Testis (tissue), 2 donors: ENCODE measurements at regions not wholly inside any gene's neighbourhood (a gene's known extent, or its start where the extent isn't known, plus 50 kb on each side); places are given as distances from the start of the nearest gene placed in this dataset.

Source experiments
- DNase-seq: peaks from one replicate; pipeline ENCODE4 v3.0.0-alpha.2; 2019
- H3K27ac ChIP-seq, 2 donors: fragments of 200-600 bp; sonication (generic); one replicate each; pipeline ENCODE4 v1.5.1; 2019
- H3K27me3 ChIP-seq: fragments of 200-600 bp; sonication (generic); one replicate; pipeline ENCODE4 v1.5.1; 2019
- H3K36me3 ChIP-seq: fragments of 200-600 bp; sonication (generic); one replicate; pipeline ENCODE4 v1.5.1; 2017; ENCODE audit warnings: low read depth; ENCODE audit errors: missing control alignments
- H3K4me1 ChIP-seq: fragments of 200-600 bp; sonication (generic); one replicate; pipeline ENCODE4 v1.5.1; 2019
- H3K4me3 ChIP-seq, 2 donors: fragments of 200-600 bp; sonication (generic); one replicate each; pipeline ENCODE4 v1.5.1; 2017 to 2019
- H3K9me3 ChIP-seq: fragments of 200-600 bp; sonication (generic); one replicate; pipeline ENCODE4 v1.5.1; 2017
- CTCF ChIP-seq, 3 experiments: fragments of 450-650 bp in 2 of 3; fragments of 200-600 bp in 1 of 3; sonication (generic) in 1 of 3; IDR thresholded peaks; one replicate each; pipeline ENCODE4 v1.5.1; 2016 to 2019; ENCODE audit warnings: antibody characterized with exemption in 3 of 3, mild to moderate bottlenecking in 2 of 3, moderate library complexity in 1 of 3
- POLR2A ChIP-seq: fragments of 450-650 bp; IDR thresholded peaks from one replicate; pipeline ENCODE4 v1.6.1; 2017; ENCODE audit warnings: antibody characterized with exemption, mild to moderate bottlenecking, moderate library complexity
- WGBS, 2 donors: methylation state at CpG; one replicate each; pipeline ENCODE4 v1.1.5; 2018; 5-methylcytosine and 5-hydroxymethylcytosine counted together
- intact Hi-C: fragments of 100-400 bp; cut with DNase I; formaldehyde crosslinking; loops from one replicate; pipeline ENCODE4 v1.15.1; 2023; ENCODE audit warnings: low total_unique reads

- Histone ChIP-seq H3K9me3 (no peaks in the 10 kb centered on the region), H3K36me3 (no peaks in the 10 kb centered on the region), H3K4me3 (no peak overlapping the region), H3K4me1 (no peaks in the 10 kb centered on the region), H3K27me3 (no peaks in the 10 kb centered on the region), H3K27ac (no peak overlapping the region)
- TF ChIP-seq POLR2A = no peak
- TF ChIP-seq CTCF (IDR thresholded peaks at IDR 0.05) = no peak
- no peak for DNase-seq
- 78 to 89% methylated on average over 1 of the region's 1 CpG for WGBS, 2 donors
- intact Hi-C loops = no loop called here
Observed at GRCh38 chr14:76581592-76581991, 179.7 kb upstream of the VASH1 start.

- WGBS, 2 donors = 90 to 95% methylated on average over 1 of the region's 1 CpG
- Histone ChIP-seq H3K36me3 (no peaks in the 10 kb centered on the region), H3K4me3 (no peak overlapping the region), H3K4me1 (no peaks in the 10 kb centered on the region), H3K27ac (no peak overlapping the region), H3K27me3 (no peaks in the 10 kb centered on the region), H3K9me3 (no peaks in the 10 kb centered on the region)
- no peak for TF ChIP-seq CTCF (IDR thresholded peaks at IDR 0.05)
- no peak for TF ChIP-seq POLR2A
- no peak for DNase-seq
- intact Hi-C loops = no loop called here
Observed at GRCh38 chr14:76582447-76582846, 178.8 kb upstream of the VASH1 start.

DNA sequence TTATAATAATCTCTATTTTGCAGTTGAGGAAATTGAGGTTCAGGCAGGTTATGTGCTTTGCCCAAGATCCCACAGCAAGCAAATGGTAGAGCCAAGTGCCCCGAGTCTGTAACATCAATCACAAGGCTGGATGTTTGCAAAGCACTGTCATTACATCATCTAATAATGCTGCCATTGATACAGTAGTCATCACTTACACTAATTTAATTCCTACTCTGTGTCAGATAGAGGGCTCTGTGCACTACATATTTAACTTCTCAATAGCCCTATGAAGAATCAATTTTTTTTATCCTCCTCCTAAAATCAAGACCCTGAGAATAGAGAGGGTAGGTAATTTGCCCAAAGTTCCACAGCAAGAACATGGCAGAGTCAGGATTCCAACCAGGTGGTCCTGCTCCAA lies 178.1 kb upstream of the VASH1 start:
- no peaks in the 10 kb centered on the region for H3K27me3 ChIP-seq
- H3K4me1 ChIP-seq = no peaks in the 10 kb centered on the region
- no peak overlapping the region for H3K4me3 ChIP-seq
- TF ChIP-seq CTCF (IDR thresholded peaks at IDR 0.05) (no peak), POLR2A (no peak)
- WGBS, 2 donors = 62 to 77% methylated on average over 1 of the region's 1 CpG
- H3K36me3 ChIP-seq = no peaks in the 10 kb centered on the region
- H3K27ac ChIP-seq = no peak overlapping the region
- DNase-seq = no peak
- H3K9me3 ChIP-seq = no peaks in the 10 kb centered on the region
- intact Hi-C loops = no loop called here

DNA sequence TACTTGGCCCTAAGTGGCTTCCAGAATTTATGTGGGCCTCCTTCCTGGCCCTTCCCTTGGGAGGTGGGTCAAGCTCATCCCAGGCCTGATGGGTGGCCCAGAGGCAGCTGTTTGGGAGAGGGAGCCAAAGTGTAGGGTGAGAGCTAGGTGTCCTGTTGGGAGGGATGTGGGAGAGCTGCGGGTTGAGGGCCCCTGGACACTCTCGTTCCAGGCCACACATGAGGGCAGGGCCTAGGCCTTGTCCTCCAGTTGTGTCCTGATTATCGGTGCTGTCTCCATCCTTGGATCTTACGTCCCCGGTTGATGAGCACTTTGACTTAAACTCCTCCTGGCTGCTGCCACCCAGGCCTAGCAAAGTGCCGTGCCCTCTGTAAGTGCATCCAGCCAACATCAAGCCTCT lies 177.5 kb upstream of the VASH1 start:
- H3K36me3 ChIP-seq = no peaks in the 10 kb centered on the region
- TF ChIP-seq POLR2A (no peak), CTCF (IDR thresholded peaks at IDR 0.05) (no peak)
- H3K4me3 ChIP-seq = no peak overlapping the region
- DNase-seq = no peak
- H3K27me3 ChIP-seq = no peaks in the 10 kb centered on the region
- WGBS, 2 donors = 90 to 97% methylated on average over 4 to 6 of the region's 6 CpGs
- no peak overlapping the region for H3K27ac ChIP-seq
- no peaks in the 10 kb centered on the region for H3K4me1 ChIP-seq
- no peaks in the 10 kb centered on the region for H3K9me3 ChIP-seq
- intact Hi-C loops = no loop called here

- 52 to 72% methylated on average over 7 to 9 of the region's 9 CpGs for WGBS, 2 donors
- no peak for TF ChIP-seq CTCF (IDR thresholded peaks at IDR 0.05)
- no peak for TF ChIP-seq POLR2A
- no peak for DNase-seq
- no peaks in the 10 kb centered on the region for H3K4me1 ChIP-seq
- no peak overlapping the region for H3K27ac ChIP-seq
- no peaks in the 10 kb centered on the region for H3K9me3 ChIP-seq
- no peak overlapping the region for H3K4me3 ChIP-seq
- no peaks in the 10 kb centered on the region for H3K27me3 ChIP-seq
- intact Hi-C loops = no loop called here
- no peaks in the 10 kb centered on the region for H3K36me3 ChIP-seq
Observed at GRCh38 chr14:76584271-76584702, 177.0 kb upstream of the VASH1 start.
